HG03139 (cell line): ENCODE measurements at regions not wholly inside any gene's neighbourhood (a gene's known extent, or its start where the extent isn't known, plus 50 kb on each side); places are given as distances from the start of the nearest gene placed in this dataset.

Experiments used
- ATAC-seq: cut with Tn5 transposase; IDR thresholded peaks from one replicate; pipeline ENCODE4 v1.9.1; 2021; ENCODE audit not compliant: unreplicated experiment

DNA sequence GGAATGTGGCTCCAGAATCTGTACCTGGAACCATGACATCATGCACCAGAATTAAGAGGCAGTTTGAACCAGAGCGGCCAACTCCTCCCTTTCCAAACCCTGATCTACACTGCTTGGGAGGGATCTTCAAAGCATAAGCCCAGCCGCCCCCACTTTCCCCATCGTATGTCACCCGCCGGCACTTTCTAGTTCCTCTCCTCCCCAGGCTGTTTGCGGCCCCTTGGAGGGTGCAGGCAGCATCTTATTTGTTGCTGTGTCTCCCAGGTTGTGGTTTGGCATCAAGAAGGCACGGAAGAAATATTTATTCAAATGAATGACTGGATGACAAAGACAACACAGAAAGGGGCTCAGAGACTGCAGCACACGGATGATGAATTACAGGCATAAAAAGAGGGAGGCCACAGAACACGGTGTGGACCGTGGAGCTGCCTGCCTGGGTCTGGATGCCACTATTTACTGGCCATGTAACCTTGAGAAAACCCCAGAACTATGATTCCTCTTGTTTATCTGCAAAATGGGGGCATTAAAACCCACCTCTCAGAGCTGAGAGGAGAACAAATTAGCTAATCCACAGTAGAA is 305.8 kb downstream of the EIPR1 start:
- no peak for ATAC-seq

DNA sequence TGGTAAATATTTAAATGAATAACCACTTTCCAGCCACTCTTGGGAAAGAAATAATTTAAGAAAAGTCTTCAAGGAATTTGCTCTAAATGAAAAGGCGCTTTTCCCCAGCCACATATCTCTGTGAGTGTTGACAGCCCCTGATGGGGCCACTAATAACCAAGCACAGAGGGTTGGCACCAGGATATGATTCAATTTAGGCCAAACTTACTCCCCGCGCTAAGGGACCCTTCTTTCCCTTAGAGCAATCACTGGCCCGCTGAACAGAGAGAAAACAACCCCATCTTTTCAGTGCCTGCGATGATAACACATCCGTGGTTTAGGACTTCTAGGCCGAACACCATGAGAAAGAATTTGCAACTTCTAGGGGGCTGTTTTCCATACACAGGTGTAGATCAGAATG is 310.8 kb downstream of the EIPR1 start:
- no peak for ATAC-seq

DNA sequence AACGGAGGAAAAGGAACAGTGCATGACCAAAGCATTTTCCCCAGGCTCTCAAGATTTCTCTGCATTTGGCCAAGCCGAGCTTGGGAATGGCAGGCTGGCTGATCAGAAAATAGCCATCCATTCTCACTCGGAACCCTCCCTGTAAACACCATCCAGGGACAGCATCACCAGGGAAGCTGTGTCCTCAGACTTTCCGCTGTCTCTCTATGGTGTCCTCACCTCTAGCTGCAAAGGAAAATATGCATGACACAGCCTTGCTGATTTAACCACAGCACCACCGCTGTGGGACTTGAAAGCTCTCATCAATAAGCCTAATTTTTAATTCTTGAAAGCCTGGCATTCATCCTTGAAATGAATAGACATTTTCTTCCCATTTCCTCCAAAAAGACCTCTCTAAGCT is 311.7 kb downstream of the EIPR1 start:
- ATAC-seq = no peak

DNA sequence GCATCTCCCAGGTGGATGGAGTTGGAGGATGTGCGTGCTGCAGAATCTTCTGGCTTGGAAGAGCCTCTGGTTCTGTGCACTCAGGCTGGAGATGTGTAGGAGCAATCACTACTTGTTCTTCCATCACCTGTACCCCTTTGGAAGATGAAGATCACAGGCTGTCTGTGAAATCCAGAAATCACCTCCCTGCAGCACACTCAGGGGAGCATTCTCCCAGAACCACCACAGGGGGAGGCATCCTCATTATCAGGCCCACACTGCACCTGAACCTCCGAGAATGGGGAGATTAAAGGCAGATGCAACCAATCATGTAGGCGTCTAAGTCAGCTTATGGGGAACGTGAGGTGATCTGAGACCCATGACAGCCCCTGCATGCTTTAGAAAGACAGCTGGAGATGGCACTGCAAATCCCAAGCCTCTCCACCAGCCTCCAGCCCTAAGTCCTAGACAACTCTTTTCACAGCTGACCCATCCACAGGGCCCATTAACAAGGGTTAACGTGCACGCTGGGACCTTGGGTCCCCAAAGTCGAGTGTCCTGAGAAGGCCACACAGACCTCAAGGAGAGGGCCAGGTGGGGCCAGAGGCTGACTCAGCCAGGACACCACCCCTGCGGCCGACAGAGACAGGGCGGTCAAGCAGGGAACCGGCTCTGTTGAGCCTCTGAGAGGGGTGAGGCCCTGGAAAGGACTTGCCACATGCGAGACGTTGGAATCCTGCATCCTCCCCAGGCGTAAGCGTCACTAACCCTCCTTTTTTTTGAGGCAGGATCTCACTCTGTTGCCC is 314.9 kb downstream of the EIPR1 start:
- ATAC-seq = no peak

DNA sequence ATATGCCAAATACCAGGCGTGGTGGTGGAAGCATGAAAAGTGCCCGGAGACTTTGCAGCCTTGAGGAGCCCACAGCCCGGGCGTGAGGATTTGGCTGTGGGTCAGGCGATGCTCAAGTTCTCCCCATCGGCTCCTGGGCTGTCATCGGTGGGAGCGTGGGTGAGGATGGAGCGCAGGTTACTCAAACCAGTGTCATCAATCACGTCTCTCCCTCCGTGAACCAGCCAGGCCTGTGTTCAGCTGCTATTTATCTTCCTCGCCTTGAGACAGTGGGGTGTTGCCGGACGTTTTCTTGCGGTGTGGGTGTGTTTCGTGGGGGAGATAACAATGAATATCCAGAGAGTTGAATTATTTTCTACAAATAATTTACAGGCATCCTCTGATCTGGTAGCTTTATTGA is 317.6 kb downstream of the EIPR1 start:
- ATAC-seq = no peak

DNA sequence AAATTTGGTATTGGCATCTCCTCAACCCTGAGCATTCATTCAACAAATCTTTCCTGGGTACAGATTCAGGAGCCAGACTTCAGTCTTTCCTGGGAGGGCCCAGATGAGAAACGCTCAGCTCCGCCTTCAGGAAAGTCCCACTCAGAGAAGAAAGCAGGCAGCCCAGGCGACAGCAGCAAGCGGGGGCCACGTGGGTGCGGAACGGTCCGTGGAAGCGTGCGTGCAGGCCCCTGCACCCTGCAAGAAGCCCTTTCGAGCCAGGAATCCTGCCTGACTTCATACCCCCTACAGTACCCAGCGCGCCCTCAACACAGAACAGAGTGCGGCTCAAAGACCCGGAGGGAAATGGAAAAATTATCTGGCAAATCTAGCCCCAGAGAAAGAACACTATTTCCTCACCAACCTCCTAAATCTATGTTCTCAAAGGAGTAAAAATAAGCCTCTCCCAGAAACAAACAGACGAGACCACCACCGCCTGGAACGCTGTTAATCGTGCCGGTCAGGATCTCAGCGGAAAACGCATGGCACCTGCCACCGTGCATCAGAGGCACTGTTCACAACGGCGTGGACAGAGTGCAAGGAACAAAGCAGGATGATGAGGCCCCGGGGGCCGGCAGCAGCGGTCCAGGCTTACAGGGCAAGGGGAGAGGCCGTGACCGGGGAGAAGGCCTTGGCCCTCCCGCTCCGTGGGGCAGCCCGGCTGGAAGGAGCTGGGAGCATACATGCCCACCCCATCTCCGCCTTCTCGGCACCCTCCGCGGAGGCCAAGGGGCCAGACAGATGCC is 318.3 kb downstream of the EIPR1 start:
- no peak for ATAC-seq

DNA sequence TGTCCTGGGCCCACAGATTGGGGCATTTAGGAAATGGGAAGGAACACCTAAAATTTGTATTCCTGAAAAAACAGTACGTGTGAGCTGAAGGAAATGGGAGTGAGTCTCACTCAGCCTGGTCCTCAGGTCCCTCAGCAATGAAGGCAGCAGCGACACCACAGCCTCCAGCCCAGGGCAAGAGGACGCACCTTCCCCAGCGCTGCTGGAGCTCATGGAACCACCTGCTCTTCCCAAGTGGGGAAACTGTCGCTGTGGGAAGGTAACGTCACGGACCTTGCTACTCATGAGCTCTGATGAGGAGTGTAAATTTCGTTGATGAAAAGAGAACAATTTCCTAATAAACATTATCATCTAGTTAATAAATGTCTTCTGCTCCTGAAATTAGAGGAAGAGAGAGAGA is 323.6 kb downstream of the EIPR1 start:
- ATAC-seq = no peak

DNA sequence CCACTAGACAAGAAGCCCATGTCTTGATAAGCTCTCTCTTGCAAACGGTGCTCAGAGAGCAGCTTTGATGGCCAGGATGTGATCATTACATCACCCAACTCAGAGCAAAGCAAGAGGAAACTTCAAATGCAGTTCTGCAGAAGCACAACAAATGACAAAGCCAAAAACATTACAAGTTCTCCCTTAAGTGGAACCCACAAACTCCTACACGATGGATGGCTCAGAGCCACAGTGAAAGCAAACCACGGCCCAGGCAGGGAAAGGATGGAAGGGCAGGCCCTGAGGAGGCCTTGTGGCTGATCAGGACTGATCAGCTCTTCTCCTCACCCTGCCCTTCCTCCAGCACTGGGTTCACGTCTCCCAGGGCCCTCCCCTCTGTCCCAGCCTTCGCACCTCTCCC is 326.4 kb downstream of the EIPR1 start:
- ATAC-seq = no peak

DNA sequence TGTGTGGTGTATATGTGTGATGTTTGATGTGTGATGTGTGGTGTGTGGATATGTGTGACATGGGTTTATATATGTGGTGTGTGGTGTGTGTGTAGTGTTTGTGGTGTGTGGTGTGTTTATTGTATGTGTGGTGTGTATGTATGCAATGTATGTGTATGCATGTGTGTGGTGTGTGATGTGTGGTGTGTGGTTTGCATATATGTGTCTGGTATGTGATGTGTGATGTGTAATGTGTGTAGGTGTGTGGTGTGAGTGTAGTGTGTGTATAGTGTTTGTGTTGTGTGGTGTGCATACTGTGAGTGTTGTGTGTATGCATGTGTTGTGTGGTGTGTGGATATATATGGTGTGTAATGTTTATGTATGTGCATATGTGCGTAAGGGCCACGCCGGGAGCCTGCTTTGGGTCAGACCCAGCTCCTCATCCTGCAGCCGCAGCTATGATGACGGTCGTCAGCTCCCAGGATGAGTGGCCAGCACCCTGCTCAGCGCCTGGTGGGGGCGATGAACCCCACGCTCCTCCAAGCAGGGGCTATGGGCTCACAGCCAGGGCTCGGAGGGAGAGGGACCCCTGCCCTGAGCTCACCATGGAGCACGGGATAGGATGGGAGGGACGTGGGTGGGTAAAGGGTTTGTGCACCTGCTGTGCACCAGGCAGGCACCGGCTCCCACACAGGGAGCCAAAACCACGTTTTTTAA is 331.3 kb downstream of the EIPR1 start:
- ATAC-seq = no peak

DNA sequence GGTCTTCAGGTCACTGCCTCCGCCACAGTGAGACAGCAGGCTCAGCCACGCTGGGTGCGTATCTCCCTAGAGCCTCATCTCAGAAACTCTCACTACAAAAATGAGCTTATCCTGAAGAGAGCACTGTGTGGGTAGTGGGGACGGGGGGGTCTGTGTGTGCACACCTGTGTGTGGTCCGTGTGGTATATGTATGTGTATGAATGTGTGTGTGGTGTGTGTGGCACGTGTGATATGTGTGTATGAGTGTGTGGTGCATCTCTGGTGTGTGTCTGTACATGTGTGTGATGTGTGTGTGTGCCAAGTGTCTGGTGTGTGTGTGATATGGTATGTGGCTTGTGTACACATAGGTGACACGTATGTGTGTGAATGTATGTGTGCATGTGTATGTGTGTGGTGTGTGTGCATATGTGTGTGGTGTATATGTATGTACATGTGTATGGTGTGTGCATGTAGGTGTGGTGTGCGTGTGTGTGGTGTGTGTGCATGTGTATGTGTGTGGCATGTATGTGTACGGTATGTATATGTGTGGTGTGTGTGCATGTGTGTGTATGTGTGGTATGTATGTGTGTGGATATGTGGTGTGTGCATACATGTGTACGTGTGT is 332.2 kb downstream of the EIPR1 start:
- ATAC-seq = no peak

DNA sequence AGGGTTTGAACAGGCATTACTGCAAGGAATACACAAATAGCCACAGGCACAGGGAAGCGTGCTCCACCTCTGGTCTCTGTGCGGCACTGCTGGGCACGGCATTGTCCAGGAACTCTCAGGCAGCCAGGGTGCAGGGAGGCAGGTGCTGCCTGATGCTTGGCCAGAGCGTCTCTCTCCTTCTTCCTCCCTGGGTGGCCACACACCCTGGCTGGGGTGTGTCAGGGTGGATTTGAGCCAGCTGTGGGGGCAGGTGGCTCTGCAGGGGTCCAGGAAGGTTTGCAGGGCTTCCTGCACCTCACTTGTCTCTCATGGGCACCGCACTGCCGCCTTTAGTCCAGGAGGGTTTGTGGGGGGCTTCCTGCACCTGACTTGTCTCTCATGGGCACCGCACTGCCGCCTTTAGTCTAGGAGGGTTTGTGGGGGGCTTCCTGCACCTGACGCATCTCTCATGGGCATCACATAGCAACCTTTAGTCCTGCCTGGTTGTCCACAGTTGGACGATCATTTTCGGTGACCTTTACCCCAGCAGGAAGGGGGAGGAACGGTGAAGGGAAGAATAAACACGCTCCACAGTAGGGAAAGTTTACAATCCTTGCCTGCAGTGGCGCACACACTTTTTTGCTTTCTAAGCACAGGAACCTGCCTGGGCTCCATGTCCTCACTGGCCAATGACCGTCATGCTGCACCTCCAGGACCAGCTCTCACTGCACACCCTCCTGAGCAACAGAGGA is 332.9 kb downstream of the EIPR1 start:
- ATAC-seq = no peak

DNA sequence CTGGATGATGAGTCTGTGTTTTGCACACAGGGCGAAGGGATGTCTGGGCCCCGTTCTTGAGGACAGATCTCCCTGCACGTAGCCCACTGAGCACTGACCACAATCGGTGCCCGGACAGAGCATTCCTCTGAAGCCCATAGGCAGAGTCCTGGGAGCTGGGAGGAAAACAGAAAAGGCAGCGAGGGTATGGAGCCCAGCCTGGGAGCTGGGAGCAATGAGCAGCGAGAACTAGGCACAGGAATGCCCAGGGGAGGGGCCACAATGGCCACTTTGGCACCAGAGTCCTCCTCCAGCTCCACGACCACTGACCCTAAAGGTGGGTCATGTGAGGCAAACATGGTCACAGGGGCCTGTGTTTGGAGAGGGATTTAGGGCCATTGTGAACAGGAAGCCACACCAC is 333.9 kb downstream of the EIPR1 start:
- no peak for ATAC-seq

DNA sequence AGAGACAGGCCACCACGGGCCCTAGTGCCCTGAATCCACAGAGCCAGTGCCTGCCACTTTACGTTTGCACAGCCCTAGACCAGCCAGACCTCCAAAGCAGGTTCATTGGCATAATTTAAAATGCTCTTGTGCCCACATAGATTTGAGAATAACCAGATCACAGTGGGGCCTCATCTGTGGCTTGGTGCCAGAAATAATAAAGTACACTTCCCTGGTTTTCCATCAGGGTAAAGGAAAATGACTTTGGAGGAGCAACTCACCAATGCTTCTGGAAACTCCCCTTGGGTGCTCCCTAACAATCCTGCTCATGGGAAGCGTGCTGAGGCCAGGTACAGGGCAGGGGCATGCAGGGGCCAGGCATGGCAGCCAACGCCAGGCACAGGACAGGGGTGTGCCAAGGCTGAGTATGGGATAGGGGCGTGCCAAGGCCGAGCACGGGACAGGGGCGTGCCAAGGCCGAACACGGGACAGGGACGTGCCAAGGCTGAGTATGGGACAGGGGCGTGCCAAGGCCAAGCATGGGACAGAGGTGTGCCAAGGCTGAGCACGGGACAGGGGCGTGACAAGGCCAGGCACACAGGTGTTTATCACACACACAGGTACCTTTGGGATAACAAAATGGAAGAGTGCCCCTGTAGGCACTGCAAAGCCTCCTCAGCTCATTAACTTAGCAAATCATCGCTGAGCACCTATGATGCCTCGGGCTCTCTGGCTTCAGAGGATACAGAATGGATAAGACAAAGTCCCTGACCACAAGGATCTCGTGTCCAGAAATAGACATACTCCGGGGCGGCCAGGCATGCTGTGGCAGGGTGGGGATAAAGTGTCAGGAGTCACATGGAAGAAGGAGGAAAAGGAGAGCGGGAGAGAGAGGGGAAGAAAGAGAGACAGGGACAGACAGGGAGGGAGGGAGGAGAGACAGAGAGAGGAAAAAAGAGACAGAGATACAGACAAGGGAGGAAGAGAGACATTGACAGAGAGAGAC is 334.7 kb downstream of the EIPR1 start:
- no peak for ATAC-seq

DNA sequence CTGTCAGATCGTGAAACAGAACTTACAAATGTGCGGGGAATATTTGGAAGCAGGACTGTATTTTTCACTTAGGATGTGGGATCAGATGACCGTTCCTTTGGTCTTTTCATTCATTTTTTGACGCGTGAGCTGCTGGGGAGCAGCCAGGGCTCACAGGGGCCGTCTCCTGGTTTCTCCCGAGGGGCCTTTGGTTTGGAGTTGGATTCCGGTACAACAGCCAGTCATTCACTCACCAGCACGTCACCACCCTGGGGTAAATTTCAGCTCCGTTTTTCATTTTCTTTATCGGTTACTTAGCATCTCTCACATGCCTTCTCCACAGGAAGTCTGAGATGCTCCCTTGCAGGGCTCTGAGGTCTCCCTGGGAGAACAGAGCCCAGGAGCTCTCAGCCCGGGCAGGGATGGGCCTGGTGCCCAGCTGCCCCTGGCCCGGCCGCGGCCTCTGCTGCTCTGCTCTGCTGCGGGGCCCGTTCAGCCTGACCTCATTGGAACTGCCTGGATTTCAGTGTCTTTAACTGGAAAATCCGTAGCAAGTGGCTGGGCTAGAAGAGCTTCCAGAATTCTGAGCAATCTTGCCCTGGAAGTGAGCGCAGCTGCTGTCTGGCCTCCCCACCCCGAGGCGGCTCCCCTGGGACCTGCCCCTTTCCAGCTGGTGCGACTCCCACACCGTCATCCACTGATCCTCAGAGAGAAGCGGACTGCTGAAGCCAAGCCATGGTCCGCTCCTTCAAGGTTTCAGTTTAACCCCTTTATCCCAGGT is 335.6 kb downstream of the EIPR1 start:
- ATAC-seq = no peak

DNA sequence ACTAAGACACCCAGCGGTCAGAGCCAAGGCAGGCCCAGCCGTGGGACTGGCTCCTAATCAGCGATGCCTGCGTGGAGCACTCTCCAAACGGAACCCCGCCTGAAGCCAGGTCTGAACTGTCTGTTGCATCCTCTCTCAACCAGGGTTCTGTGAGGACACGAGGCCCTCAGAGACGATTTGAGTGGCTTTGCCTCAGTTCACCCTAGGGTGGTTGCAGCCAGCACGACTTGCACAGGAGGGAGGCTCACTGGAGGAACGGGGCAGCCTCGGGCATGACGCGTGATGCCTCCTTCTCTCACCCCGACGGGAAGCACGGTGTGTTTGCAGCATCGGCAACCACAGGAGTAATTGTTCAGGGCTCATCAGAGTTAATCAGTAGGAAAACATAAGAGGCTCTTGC is 336.4 kb downstream of the EIPR1 start:
- no peak for ATAC-seq

DNA sequence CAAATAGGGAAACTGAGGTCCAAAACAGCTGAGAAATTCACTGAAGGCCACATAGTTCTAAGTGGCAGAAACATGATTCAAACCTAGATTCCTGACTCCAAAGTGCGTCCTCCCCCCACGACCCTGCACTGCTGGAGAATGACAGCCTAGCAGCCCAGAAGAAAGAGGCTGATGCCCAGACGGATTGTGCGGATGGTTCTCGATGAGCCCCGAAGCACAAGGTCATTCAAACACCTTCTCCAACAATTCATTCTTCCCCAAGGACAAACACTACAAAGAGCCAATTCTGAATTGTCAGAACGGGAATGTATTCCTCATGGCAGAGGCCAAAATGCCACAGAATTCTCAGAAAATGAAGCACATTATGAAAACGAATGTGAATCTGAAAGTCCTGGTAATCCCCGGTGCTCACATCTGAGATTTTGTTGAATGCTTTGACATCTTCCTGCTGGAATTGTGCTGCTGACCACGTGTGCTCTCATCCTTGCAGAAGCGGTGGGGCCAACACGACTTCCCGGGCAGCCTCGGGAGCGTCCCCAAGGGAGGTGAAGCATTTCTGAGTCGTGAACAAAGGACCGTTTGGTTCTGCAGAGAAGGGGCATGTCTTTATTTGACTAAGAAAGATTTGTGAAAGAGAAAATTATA is 337.0 kb downstream of the EIPR1 start:
- no peak for ATAC-seq

DNA sequence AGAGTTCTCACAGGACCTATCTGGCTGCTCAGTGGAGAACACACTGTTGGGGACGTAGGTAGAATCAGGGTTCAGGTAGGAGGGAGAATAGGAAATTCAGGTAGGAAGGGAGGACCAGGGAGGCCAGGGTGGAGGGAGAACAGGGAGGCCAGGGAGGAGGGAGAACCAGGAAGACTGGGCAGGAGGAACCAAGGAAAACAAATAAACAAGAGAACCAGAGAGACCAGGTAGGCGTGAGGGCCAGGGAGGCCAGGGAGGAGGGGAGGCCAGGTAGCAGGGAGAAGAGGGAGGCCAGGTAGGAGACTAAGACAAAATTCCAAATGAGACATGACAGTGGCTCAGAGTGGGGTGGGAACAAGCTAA is 337.6 kb downstream of the EIPR1 start:
- ATAC-seq = no peak
